ENCODE measurements at regions not wholly inside any gene's neighbourhood (a gene's known extent, or its start where the extent isn't known, plus 50 kb on each side); places are given as distances from the start of the nearest gene placed in this dataset.

DNA sequence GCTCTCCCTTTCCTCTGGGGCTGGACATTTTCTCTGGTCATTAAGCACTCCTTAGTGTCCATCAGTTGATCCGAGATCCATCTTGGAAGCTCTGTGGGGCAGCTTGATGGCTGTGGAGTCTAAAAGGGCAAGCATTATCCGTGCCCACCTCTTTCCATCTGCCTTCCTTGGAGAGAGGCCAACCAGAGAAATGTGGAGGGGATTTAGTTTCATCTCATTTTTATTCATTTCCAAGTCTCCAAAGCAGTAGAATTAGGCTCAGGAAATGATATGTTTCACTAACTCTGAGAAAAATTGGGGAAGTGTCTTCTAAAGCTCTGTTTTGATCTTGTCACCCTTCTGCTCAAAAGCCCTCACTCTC, 95.9 kb upstream of the KLHL25 start:
- DNase-seq: no peak

DNA sequence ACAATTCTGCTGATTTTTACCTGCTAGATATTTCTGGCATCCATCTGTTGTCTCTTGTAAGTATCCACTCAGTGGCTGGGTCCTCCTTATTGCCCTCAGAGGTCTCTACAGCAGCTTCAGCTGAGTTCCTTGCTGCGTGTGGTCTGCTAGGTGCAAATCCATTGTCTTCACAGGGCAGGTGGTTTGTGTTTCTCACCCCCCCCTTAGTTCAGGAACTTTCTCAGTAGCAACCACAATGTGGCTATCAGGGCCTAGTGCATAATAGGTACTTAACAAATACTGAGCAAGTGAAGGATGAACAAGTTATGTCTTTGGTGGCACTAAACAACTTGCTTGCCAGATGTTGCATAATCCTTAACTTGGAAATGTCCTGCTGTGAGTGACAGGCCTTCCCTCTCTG, 96.7 kb upstream of the KLHL25 start:
- DNase-seq: no peak

DNA sequence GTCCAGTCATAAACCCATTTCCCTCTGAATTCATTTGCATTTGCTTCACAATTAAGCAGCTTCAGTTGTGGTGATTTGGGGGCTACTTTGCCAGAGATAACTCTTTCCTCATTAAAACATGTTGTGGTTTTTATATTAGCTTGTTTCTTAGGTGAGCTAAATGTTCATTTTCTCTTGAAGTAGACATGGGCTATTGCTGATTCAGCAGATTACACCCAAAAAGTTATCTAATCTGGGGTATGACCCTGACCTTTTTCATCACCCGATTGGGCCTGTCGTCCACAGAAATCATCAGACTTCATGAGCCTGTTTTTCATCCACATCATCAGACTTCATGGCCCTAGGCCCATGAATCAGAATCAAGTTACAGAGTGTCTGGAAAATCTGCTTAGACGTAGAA, 97.5 kb upstream of the KLHL25 start:
- no peak for DNase-seq

DNA sequence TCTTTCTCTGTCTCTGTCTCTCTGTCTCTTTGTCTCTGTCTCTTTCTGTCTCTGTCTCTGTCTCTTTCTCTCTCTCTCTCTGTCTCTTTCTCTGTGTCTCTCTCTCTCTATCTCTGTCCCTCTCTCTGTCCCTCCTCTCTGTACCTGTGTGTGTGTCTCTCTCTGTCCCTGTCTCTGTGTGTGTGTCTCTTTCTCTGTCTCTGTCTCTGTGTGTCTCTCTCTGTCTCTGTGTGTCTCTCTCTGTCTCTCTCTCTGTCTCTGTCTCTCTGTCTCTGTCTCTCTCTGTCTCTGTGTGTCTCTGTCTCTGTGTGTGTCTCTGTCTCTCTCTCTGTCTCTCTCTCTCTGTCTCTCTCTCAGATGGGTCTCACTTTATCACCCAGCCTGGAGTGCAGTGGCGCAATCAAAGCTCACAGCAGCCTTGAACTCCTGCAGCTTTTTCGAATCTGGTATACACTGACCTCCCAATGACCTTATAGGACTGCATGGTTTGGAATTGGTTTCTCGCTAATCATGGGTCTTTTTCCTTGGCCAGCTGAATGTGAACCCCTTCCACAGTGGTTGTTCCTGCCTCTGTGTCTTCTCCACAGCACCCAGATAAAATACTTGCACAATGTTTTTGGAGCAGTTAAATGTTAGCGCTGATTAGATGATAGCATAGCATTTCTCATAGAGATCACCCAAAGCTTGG, 102.6 kb upstream of the KLHL25 start:
- no peak for DNase-seq

DNA sequence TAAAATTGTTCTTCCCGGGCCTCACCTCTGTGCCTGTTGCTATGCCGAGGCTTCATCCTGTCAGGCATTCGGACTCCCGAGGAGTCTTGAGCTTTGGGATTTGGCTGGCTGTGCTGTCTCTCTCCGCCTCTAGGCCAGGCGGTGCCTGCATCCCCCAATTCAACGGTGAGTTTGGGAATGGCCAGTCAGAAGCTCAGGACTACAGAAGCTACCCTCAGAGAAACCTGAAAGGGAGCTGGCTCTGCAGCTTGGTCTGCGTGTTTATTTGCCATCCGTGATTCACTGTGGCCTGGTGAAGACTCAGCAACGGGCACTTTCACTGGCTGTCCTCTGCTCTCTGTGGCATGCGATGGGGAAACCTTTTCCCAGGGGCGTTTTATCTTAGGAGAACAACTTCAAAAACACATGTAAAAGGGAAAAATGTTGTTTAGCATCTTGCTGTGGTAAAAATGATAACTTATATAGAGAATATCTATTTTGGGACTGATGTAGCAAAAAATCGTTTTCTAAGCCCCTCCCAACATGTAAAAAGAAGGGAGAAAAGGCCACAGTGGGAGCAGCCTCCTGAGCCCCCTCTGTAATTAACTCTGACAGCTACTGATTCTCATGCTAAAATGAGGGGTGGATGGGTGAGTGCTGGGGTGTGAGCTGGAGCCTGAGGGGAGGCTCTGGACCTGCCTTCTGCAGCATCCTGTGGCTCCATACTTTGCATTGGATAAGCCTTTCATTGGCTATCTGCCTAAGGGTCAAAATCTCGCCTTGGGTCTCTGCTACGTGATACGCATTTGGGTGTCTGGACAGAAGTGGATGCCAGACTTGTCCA, 103.4 kb upstream of the KLHL25 start:
- DNase-seq: no peak

DNA sequence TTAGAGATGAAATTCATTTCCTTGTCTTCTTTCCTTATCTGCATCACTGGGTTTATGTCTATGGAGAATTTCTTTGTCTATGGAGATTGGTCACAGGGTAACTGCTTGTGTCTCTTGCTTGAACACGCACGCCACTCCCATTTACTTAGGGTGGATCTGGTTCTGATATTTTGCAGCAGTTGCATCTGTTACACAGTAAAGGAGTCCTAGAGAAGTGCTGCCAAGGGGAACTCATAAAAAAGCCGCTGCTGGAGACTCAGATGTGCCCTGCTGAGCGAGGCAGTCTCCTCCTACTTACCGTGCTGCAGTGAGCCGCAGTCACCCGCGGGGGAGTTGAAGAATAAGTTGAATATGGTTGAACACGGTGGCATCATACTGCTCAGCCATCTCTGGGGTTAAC, 105.2 kb upstream of the KLHL25 start:
- no peak for DNase-seq

DNA sequence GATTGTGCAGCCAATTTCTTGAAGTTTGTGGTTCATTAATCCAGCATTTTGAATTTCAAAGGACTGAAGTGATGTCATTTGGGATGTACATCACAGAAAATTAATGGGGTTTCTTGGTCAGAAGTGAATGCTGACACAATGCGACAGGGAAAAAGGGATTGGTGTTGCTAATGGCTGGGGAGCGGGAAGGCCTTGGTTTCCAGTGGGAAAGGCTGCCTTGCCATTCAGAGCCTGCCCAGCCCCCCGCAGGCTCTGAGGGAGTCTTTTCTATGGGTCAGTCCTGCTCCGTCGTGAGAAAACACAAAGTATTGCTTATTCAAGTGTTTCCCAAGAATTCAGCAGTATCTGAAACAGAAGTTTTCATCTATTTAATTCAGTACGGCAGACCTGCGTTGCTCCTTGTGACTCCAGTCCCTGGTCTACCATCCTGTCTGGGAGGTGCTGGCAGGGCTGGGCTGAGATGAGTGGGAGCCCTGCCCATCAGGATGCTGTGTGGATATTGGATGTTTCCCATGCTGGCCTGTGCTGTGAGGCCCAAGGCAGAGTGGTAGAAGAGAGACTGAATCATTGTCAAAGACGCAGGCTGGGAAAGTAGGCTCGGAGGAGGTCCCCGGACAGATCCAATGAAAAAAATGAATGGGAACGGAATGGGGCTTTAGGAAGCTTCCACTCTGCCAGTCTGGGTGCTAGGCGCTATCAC, 111.2 kb upstream of the KLHL25 start:
- DNase-seq: no peak

DNA sequence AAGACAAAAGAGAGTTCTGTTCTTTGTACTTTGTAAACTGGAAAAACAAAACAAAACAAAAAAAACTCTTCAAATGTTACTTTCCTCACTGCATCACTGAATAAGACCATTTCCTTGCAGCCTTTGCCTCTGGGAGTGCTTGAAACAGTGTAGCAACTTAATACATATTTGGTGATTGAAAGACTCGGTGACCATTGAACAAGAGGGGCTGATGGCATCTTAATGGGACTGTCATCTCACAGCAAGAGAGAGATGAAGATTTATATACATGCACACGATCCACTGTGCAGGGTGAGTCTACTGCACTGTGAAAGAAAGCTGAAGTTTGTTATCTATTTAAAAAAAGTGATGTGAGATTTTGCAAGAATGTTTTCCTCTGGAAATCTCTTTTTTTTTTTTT, 111.9 kb upstream of the KLHL25 start:
- no peak for DNase-seq

DNA sequence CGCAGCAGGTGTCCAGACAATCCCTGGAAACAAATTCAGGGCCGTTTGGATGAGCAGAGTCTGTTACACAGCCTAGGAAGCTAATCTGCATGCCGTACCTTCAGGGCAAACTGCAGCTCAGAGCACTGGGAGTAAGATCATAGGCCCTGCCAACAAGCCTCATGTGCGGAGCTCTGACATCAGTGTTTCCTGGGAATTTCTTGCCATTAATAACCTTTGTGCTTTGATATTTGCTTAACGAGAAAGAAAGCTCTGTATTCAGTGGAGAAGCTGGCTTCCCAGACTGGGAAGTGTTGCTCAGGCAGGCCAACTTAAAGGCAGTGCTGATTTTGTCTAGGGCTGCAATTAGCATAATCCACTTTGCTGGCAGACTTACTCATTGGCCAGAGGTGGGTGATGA, 116.1 kb upstream of the KLHL25 start:
- no peak for DNase-seq

DNA sequence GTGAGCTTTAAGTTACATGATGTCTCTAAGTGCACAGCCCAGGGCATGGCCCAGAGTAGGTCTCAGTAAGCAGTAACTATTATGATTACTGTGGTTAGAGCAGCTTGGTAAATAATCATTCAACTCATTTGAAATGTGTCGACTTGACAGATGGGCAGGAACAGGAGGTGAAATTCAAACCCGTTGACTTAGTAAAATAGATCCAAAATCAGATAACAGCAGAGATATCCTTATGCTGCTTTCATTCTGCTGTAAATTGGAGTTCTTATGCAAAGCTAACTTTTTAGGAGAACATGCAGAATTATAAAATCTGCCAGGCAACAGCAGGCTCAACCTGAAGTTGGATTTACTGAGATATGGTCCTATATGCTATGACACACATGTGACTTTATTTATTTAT, 118.7 kb upstream of the KLHL25 start:
- no peak for DNase-seq

DNA sequence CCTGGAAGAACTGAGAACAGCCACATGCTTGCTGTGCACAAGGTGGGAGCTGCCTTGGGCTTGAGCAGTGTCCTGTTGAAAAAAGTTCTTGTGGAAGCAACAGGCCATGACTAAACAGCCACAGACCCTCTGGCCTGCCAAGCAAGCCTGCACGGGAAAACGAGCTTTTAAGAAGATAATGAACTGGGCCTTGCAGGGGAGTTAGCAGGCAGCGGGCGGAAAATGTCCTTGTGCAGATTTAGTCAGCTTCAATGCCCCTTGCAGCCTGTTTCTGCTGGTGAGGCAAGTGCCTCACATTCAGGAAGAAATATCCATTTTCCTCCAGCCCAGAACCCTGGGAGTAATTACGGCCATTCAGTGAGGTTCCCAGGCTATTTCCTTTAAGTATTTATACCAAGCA, 126.2 kb upstream of the KLHL25 start:
- DNase-seq: no peak

DNA sequence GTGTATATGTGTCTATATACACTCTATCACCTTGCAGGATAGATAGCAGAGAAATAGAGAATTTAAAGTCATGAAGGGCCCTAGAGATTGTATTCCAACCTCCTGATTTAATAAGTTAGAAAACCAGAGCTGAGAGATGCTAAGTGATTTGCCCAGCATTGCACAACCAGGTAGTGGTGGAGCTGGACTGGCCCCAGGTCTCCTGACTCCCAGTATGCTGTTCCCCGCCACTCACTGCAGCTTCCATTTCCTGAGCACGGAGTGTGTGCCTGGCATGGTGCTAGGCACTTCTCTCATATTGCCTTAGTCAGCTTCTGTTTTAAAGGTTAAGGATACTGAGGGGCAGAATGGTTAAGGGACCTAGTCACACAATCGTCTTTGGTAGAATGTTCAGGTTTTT, 129.4 kb upstream of the KLHL25 start:
- DNase-seq: no peak

DNA sequence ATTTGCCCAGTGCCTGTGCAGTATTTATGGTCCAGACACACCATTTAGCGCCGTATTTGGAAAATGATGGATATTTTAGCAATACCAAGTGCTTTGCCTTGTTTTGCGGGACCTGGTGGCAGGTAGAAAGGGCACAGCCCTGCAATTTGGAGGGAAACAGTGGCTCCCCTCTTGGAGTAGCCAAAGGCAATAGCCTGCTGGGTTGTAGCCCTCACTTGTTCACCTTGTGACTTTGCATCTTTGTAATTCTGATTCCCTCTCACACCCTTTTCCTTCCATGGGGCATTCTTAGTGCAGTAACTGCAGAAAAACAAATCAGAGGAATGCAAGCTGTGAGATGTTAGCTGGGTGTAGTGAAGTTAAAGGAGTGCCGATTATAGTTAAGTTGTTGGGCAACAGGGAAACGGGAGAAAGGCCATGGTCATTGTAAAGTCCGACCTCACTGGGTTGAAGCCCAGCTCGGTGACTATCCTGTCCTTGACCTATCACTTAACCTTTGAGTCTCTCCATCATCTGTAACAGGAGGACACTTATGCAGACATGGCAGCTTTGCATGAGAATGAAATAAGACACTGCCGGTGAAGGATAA, 131.0 kb upstream of the KLHL25 start:
- no peak for DNase-seq

DNA sequence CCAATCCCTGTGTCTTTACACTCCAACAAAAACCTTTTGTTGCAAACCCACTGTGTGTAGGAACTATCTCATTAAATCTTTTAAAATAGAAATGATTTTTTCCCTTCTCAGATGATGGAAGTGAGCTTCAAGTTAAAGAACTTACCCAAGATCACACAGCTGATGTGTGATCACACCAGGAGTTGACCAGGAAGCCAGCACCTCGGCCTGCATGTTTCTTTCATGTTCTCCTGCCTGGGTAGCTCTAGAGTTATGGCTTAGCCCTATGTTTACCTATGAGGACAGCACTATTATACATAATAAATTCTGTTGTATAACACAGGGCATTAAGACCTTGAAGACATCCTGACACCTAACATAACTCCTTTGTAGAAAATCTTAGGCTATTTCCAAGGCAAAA, 132.1 kb upstream of the KLHL25 start:
- DNase-seq: no peak

DNA sequence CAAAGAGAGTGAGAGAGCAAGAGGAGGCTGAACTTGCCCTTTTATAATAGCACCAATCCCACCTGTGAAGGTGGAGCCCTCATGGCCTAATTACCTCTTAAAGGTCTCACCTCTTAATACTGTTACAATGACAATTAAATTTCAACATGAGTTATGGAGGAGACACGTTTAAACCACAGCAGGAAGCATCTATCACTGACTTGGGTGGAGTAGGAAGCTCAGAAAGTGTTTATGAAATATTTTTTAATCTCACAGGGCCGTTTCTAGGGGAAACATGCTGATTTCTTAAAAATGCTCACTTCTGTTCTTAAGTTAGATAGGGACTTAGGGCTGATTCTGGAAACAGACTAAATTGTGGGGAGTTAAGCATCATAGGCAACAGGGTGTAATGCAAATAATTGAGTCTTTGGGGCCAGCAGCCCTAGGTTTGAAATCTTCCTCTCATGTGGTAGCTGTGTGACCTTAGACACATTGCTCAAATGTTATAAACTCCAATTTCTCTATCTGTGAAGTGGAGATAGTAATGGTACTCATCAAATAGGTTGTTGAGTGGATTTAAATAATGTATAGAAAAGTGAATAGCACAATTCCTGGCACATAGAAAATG, 133.3 kb upstream of the KLHL25 start:
- no peak for DNase-seq

DNA sequence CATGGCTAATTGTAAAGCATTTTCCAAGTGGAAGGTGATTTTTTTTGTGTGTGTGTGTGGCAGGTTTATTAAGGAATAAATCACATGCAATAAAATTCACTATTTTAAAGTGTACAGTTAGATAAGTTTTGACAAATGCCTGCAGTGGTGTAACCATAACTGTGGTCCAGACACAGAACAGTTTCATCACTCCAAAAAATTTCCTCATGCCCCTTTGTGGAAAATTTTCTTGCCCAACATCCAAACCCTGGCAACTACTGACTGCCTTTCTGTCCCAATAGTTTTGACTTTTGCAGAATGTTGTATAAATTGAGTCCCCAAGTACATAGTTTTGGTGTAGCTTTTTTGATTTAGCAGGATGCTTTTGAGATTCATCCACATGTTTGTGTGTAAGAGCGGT, 135.1 kb upstream of the KLHL25 start:
- DNase-seq: no peak

DNA sequence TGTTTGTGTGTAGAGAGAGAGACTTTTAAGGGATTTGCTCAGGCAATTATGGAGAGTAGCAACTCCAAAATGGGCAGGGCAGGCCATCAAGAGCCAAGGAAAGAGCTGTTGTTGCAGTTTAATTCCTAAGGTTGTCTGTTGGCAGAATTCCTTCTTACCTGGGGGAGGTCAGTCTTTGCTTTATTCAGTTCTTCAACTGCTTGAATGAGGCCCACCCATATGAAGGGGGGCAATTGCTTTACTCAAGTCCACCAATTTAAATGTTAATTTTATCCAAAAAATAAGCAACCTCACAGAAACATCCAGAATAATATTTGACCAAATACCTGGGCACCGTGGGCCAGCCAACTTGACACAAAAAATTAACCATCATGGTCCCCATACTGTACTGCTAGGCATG, 137.7 kb upstream of the KLHL25 start:
- no peak for DNase-seq

DNA sequence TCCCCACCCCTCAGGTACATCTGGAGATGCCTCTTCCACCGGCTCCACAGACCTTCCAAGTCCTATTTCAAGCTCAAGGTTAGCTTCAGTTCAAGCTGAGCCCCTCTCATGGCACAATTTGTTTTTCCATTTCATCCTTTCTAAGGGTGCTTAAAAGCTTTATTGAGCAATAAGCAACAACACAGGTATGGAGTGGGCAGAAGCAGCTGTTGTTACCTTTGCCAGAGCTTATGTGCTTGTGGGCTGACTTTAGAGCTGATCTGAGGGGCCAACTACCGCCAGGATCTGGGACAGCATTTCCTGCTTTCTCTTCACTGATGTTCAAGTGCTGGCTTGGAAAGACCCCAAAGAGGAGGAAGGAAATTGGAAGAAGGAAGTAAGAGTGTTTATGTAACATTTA, 140.0 kb upstream of the KLHL25 start:
- DNase-seq: no peak

DNA sequence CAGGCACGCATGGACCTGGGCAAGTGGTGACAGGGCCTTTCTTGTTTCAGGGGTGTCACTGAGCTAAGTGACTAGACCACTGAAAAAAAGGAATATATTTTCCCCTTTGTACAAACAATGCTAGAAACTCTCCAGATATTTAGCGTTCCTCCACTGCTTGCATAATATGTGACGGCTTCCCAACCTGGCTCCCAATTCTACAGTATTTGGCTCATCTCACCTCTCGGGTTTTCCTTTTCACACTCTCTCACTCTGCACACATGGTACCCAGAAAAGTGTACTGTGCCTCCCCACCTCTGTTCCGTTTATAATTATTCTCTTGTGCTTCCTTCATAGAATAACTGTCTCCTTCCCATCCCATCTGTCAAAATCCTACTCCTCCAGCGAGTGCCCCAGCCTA, 140.5 kb upstream of the KLHL25 start:
- no peak for DNase-seq

DNA sequence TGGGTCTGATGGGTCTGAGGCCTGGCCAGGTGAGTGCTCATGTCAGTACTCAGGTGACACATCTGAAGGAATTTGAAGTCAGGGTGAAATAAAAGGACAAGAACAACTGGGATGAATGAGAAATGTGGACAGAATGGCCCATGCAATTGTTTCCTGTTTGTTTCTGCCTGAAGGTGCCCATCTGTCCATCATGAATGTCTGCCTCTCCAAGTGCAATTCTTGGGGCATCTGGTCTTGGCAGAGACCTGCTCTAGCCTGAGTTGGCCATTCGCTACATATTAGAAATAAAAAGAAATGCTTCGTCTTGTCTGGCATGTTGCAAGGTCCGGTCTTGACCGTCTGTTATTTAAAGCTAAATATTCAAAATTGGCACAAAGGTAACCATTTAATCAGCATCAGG, 142.0 kb upstream of the AGBL1 start:
- DNase-seq: no peak

DNA sequence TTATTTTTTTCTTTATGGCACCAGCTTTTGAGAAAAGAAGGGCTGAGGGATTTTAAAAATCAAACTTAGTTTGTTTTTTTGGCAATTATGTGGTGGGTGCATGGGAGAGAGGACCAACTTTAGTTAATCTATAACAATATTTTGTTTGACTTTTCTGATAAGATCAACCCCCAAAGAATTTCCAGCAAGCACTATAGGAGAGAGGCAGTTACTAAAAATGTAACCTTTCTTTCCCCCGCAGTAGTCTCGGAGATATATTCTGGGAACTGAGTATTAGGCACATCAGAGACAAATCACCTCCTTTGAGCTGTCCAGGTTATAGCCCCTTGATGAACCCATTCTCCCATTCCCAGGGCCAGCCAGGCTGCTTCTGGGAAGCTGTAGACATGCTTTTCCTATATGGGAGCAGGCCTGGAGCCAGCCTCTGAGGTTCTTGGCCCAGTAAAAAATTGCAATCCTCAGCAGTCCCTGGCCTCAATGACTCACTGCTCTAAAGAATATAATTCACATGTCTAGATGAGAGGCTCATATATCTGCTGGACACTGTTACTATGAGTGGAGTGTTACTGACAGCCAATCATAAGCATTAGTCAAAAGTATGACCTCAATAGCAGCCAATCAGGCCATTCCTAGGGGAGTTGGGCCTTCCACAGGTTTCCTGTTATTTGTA, 138.3 kb upstream of the AGBL1 start:
- no peak for DNase-seq

DNA sequence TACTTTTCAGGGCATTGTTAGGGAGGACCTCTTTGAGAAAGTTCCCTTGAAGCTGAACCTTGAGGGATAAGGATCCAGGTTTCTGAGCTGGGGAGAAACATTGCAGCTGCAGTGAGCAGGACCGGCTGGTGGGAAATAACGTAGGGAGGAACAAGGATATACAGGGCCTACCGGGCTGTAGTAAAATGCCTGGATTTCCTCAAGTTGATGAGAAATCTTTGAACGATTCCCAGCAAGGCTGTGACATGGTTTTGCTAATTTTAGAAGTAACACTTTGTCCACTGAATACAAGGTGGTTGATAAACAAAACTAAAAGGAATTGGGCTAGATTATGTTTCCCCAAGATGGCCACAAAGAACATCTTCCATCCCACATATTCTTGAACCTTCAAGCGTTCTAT, 137.0 kb upstream of the AGBL1 start:
- DNase-seq: no peak

DNA sequence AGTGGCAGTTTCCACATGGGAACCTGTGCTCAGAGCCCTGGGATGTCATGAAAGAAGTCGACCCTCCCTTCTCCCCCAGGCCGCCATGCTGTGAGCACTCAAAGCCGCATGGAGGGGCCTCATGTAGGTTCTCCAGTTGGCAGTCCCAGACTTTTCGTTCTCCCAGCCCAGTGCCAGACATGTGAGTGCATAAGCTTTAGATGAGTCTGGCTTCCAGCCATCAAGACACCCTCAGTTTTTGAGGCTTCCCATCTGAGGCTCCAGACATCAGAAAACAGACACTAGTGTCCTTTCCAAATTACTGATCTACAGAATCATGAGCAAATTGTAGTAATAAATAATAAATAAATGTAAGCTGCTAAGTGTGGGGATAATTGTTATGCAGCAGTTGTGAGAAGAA, 136.5 kb upstream of the AGBL1 start:
- DNase-seq: no peak
